ENCODE measurements at regions not wholly inside any gene's neighbourhood (a gene's known extent, or its start where the extent isn't known, plus 50 kb on each side); places are given as distances from the start of the nearest gene placed in this dataset.

GRCh38 chr3:13266005-13266404 is 154.1 kb downstream of the NUP210 start:
- intact Hi-C loops (cut with DNase I, micrococcal nuclease): no loop called here
- H3K4me1 Mint-ChIP-seq (ENCODE audit: low read depth): peaks cover 7% of the 10 kb centered on the region
- H3K27ac Mint-ChIP-seq: no peak overlapping the region
- Histone ChIP-seq H3K27me3 (ENCODE audit: control insufficient read depth in 1 of 2, insufficient read depth in 2 of 2, low read length in 2 of 2) (peaks cover 3 to 6% of the 10 kb centered on the region in 2 experiments), H3K4me3 (ENCODE audit: low read length) (no peak overlapping the region), H3K9me3 (ENCODE audit: control insufficient read depth in 1 of 2, insufficient read depth in 1 of 2, low read length in 2 of 2) (peaks cover 4 to 31% of the 10 kb centered on the region in 2 experiments), H3K4me1 (ENCODE audit: insufficient read depth, low read length) (peaks cover 8% of the 10 kb centered on the region), H3K36me3 (ENCODE audit: insufficient read depth, low read length) (no peaks in the 10 kb centered on the region), H3K27ac (ENCODE audit: low read depth in 1 of 2, low read length in 2 of 2) (no peak overlapping the region)
- no peak for TF ChIP-seq CTCF (IDR thresholded peaks at IDR 0.05)
- ATAC-seq (ENCODE audit: poor library complexity) (no peak), DNase-seq (no peak)
- H3K9me3 Mint-ChIP-seq: no peaks in the 10 kb centered on the region
- ChIA-PET CTCF (no interaction called here), POLR2A (interaction anchor here (0.6 kb wide), 1 partner anchor 207 kb away, joined by 3 read pairs; no protein-coding TSS in a partner anchor)
- peaks cover 4% of the 10 kb centered on the region for H3K27me3 Mint-ChIP-seq
- H3K36me3 Mint-ChIP-seq (ENCODE audit: low read depth): no peaks in the 10 kb centered on the region
- no peak overlapping the region for H3K4me3 Mint-ChIP-seq

GRCh38 chr3:13265507-13265906 is 154.6 kb downstream of the NUP210 start:
- ATAC-seq (ENCODE audit: poor library complexity): no peak
- Histone ChIP-seq H3K27me3 (ENCODE audit: control insufficient read depth in 1 of 2, insufficient read depth in 2 of 2, low read length in 2 of 2) (peaks cover 3 to 6% of the 10 kb centered on the region in 2 experiments), H3K27ac (ENCODE audit: low read depth in 1 of 2, low read length in 2 of 2) (no peak overlapping the region), H3K9me3 (ENCODE audit: control insufficient read depth in 1 of 2, insufficient read depth in 1 of 2, low read length in 2 of 2) (peaks cover 4 to 31% of the 10 kb centered on the region in 2 experiments), H3K4me1 (ENCODE audit: insufficient read depth, low read length) (peaks cover 8% of the 10 kb centered on the region), H3K36me3 (ENCODE audit: insufficient read depth, low read length) (no peaks in the 10 kb centered on the region), H3K4me3 (ENCODE audit: low read length) (no peak overlapping the region)
- Mint-ChIP-seq H3K9me3 (no peaks in the 10 kb centered on the region), H3K27ac (no peak overlapping the region), H3K36me3 (ENCODE audit: low read depth) (no peaks in the 10 kb centered on the region), H3K4me3 (no peak overlapping the region), H3K27me3 (peaks cover 4% of the 10 kb centered on the region), H3K4me1 (ENCODE audit: low read depth) (peaks cover 7% of the 10 kb centered on the region)
- no peak for TF ChIP-seq CTCF (IDR thresholded peaks at IDR 0.05)
- ChIA-PET POLR2A (no interaction called here), CTCF (no interaction called here)
- no peak for DNase-seq
- intact Hi-C loops (cut with DNase I, micrococcal nuclease): no loop called here

GRCh38 chr3:13265016-13265415 is 155.1 kb downstream of the NUP210 start:
- Histone ChIP-seq H3K9me3 (ENCODE audit: control insufficient read depth in 1 of 2, insufficient read depth in 1 of 2, low read length in 2 of 2) (peaks cover 4 to 30% of the 10 kb centered on the region in 2 experiments), H3K36me3 (ENCODE audit: insufficient read depth, low read length) (no peaks in the 10 kb centered on the region), H3K4me1 (ENCODE audit: insufficient read depth, low read length) (peaks cover 8% of the 10 kb centered on the region), H3K27ac (ENCODE audit: low read depth in 1 of 2, low read length in 2 of 2) (no peak overlapping the region), H3K4me3 (ENCODE audit: low read length) (no peak overlapping the region), H3K27me3 (ENCODE audit: control insufficient read depth in 1 of 2, insufficient read depth in 2 of 2, low read length in 2 of 2) (peaks cover 3 to 6% of the 10 kb centered on the region in 2 experiments)
- no peak for TF ChIP-seq CTCF (IDR thresholded peaks at IDR 0.05)
- Mint-ChIP-seq H3K9me3 (no peaks in the 10 kb centered on the region), H3K27ac (no peak overlapping the region), H3K36me3 (ENCODE audit: low read depth) (no peaks in the 10 kb centered on the region), H3K4me3 (no peak overlapping the region), H3K27me3 (peaks cover 4% of the 10 kb centered on the region), H3K4me1 (ENCODE audit: low read depth) (peaks cover 7% of the 10 kb centered on the region)
- ATAC-seq (ENCODE audit: poor library complexity) (no peak), DNase-seq (no peak)
- ChIA-PET CTCF (no interaction called here), POLR2A (no interaction called here)
- intact Hi-C loops (cut with DNase I, micrococcal nuclease): no loop called here
